ENCODE measurements at regions not wholly inside any gene's neighbourhood (a gene's known extent, or its start where the extent isn't known, plus 50 kb on each side); places are given as distances from the start of the nearest gene placed in this dataset.
A peak's percentile ranks its signal among the peaks of the same experiment; 100 is the strongest.

DNA sequence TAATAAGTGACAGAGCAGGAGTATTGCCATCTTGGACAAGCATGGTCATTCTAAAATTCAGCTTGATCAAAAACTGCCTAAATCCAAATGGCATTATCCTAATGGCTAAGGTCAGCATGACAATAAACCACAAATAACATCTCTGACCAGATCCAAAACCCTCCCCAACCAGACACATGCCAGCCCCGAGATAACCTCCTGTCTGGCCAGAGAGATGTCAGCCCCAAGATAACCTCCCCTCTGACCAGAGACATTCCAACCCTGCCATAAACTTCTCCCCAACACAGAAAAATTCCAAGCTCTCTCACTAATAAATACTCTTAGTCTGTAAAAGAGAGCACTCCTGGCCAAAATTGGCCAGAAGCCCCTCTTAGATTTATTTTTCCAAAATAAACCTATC is 470.5 kb upstream of the UBE2E2 start:
- Histone ChIP-seq H3K79me2 (ENCODE audit: control insufficient read depth, insufficient read depth, low read length, poor library complexity) (no peaks in the 10 kb centered on the region), H4K8ac (ENCODE audit: low read depth, low read length) (no peak overlapping the region), H3K4me2 (ENCODE audit: low read length) (no peak overlapping the region), H2BK12ac (ENCODE audit: low read length) (no peak overlapping the region), H3K4me3 (ENCODE audit: low read depth, low read length) (no peak overlapping the region), H3K4me1 (ENCODE audit: control insufficient read depth in 1 of 2, insufficient read depth in 2 of 2, low read length in 2 of 2) (peaks cover 6 to 10% of the 10 kb centered on the region in 2 experiments), H3K4ac (ENCODE audit: low read depth, low read length) (no peak overlapping the region), H3K79me1 (ENCODE audit: low read length) (peaks cover 15% of the 10 kb centered on the region), H3K14ac (ENCODE audit: low read length) (no peak overlapping the region), H4K91ac (ENCODE audit: low read depth, low read length) (no peak overlapping the region), H3K9ac (ENCODE audit: low read length) (no peak overlapping the region), H3K18ac (ENCODE audit: low read length) (no peak overlapping the region), H2BK120ac (ENCODE audit: insufficient read depth, low read length, poor library complexity) (no peak overlapping the region), H3K27me3 (ENCODE audit: insufficient read depth, low read length) (no peaks in the 10 kb centered on the region), H2BK5ac (ENCODE audit: low read depth, low read length, poor library complexity) (no peak overlapping the region), H4K12ac (ENCODE audit: low read depth, low read length) (no peak overlapping the region), H2AFZ (ENCODE audit: insufficient read depth, low read length, poor library complexity) (no peak overlapping the region), H3K23ac (ENCODE audit: low read length) (no peak overlapping the region), H3K9me3 (ENCODE audit: insufficient read depth, low read depth, low read length) (peaks cover 4% of the 10 kb centered on the region), H2AK5ac (ENCODE audit: low read length) (no peak overlapping the region), H3K27ac (ENCODE audit: low read depth, low read length) (peak overlapping the region; percentile 27), H3K36me3 (ENCODE audit: control insufficient read depth in 1 of 2, insufficient read depth in 2 of 2, low read length in 2 of 2) (no peaks in the 10 kb centered on the region)
- no CpG with 5 or more reads among the region's 1 CpG for WGBS (ENCODE audit: extremely low coverage, insufficient coverage, insufficient read length)
- DNase-seq: no peak

DNA sequence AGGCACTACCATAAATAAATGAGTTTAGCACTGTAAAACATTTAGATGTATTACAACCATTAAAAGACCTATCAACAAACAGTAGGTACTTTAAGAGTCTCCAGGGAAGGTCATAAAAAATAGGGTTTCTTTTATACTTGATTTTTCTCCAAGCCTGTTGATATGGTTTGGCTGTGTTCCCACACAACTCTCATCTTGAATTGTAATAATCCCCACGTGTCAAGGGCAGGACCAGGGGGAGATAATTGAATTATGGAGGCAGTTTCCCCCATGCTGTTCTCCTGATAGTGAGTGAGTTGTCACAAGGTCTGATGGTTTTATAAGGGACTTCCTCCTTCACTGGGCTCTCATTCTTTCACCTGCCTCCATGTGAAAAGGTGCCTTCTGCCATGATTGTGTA is 468.9 kb upstream of the UBE2E2 start:
- H3K79me1 ChIP-seq (ENCODE audit: low read length): peaks cover 15% of the 10 kb centered on the region
- no peak overlapping the region for H3K23ac ChIP-seq (ENCODE audit: low read length)
- no CpG with 5 or more reads among the region's 1 CpG for WGBS (ENCODE audit: extremely low coverage, insufficient coverage, insufficient read length)
- no peak overlapping the region for H3K27ac ChIP-seq (ENCODE audit: low read depth, low read length)
- no peak overlapping the region for H4K12ac ChIP-seq (ENCODE audit: low read depth, low read length)
- H4K8ac ChIP-seq (ENCODE audit: low read depth, low read length): no peak overlapping the region
- H3K4me3 ChIP-seq (ENCODE audit: low read depth, low read length): no peak overlapping the region
- no peak overlapping the region for H2AFZ ChIP-seq (ENCODE audit: insufficient read depth, low read length, poor library complexity)
- no peaks in the 10 kb centered on the region for H3K36me3 ChIP-seq (ENCODE audit: control insufficient read depth in 1 of 2, insufficient read depth in 2 of 2, low read length in 2 of 2)
- peak overlapping the region; percentile 94 for H2BK12ac ChIP-seq (ENCODE audit: low read length)
- no peaks in the 10 kb centered on the region for H3K79me2 ChIP-seq (ENCODE audit: control insufficient read depth, insufficient read depth, low read length, poor library complexity)
- no peak overlapping the region for H3K4ac ChIP-seq (ENCODE audit: low read depth, low read length)
- no peaks in the 10 kb centered on the region for H3K27me3 ChIP-seq (ENCODE audit: insufficient read depth, low read length)
- peak overlapping the region; percentile 83 for H2AK5ac ChIP-seq (ENCODE audit: low read length)
- peaks cover 4% of the 10 kb centered on the region for H3K9me3 ChIP-seq (ENCODE audit: insufficient read depth, low read depth, low read length)
- no peak for DNase-seq
- H3K4me2 ChIP-seq (ENCODE audit: low read length): no peak overlapping the region
- no peak overlapping the region for H3K18ac ChIP-seq (ENCODE audit: low read length)
- peak overlapping the region; percentile 73 for H2BK5ac ChIP-seq (ENCODE audit: low read depth, low read length, poor library complexity)
- H3K9ac ChIP-seq (ENCODE audit: low read length): no peak overlapping the region
- H3K4me1 ChIP-seq (ENCODE audit: control insufficient read depth in 1 of 2, insufficient read depth in 2 of 2, low read length in 2 of 2): peaks cover 6 to 10% of the 10 kb centered on the region in 2 experiments
- peak overlapping the region; percentile 63 for H2BK120ac ChIP-seq (ENCODE audit: insufficient read depth, low read length, poor library complexity)
- H4K91ac ChIP-seq (ENCODE audit: low read depth, low read length): peak overlapping the region; percentile 74
- peak overlapping the region; percentile 85 for H3K14ac ChIP-seq (ENCODE audit: low read length)

GRCh38 chr3:22734756-22735155 is 468.4 kb upstream of the UBE2E2 start:
- no CpG with 5 or more reads among the region's 2 CpGs for WGBS (ENCODE audit: extremely low coverage, insufficient coverage, insufficient read length)

DNA sequence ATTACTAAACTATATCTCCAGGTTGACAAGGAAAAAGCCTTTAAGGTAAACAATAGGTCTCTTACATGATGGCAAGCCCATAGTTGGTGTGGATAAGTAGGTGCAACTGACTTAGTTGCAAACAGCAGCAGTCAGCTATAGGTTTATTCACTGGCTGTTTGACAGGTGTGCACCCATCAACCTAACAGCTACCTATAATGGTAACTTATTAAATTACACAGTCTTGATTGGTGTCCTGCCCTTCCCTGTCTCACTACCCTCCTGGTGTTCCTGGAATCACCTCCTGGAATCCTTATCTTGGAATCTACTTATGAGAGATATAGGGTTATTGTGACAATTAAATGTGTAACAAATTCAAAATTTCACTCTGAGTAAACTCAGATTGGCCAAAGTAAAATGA is 467.8 kb upstream of the UBE2E2 start:
- H2BK12ac ChIP-seq (ENCODE audit: low read length): no peak overlapping the region
- H3K4ac ChIP-seq (ENCODE audit: low read depth, low read length): no peak overlapping the region
- H3K14ac ChIP-seq (ENCODE audit: low read length): no peak overlapping the region
- no peaks in the 10 kb centered on the region for H3K79me2 ChIP-seq (ENCODE audit: control insufficient read depth, insufficient read depth, low read length, poor library complexity)
- no peak overlapping the region for H2AK5ac ChIP-seq (ENCODE audit: low read length)
- DNase-seq: no peak
- H3K4me2 ChIP-seq (ENCODE audit: low read length): no peak overlapping the region
- H3K9me3 ChIP-seq (ENCODE audit: insufficient read depth, low read depth, low read length): peaks cover 4% of the 10 kb centered on the region
- no peak overlapping the region for H3K23ac ChIP-seq (ENCODE audit: low read length)
- no peak overlapping the region for H3K9ac ChIP-seq (ENCODE audit: low read length)
- no peak overlapping the region for H4K91ac ChIP-seq (ENCODE audit: low read depth, low read length)
- H4K8ac ChIP-seq (ENCODE audit: low read depth, low read length): no peak overlapping the region
- no peaks in the 10 kb centered on the region for H3K27me3 ChIP-seq (ENCODE audit: insufficient read depth, low read length)
- peaks cover 6 to 9% of the 10 kb centered on the region in 2 experiments for H3K4me1 ChIP-seq (ENCODE audit: control insufficient read depth in 1 of 2, insufficient read depth in 2 of 2, low read length in 2 of 2)
- no peak overlapping the region for H4K12ac ChIP-seq (ENCODE audit: low read depth, low read length)
- H3K79me1 ChIP-seq (ENCODE audit: low read length): peaks cover 15% of the 10 kb centered on the region
- no peak overlapping the region for H3K18ac ChIP-seq (ENCODE audit: low read length)
- H2BK5ac ChIP-seq (ENCODE audit: low read depth, low read length, poor library complexity): no peak overlapping the region
- no peak overlapping the region for H3K4me3 ChIP-seq (ENCODE audit: low read depth, low read length)
- H3K36me3 ChIP-seq (ENCODE audit: control insufficient read depth in 1 of 2, insufficient read depth in 2 of 2, low read length in 2 of 2): no peaks in the 10 kb centered on the region
- H2AFZ ChIP-seq (ENCODE audit: insufficient read depth, low read length, poor library complexity): no peak overlapping the region
- no peak overlapping the region for H3K27ac ChIP-seq (ENCODE audit: low read depth, low read length)
- H2BK120ac ChIP-seq (ENCODE audit: insufficient read depth, low read length, poor library complexity): no peak overlapping the region

More at GRCh38 chr3:22734756-22735155, 468.4 kb upstream of the UBE2E2 start:
- no peak overlapping the region for H4K8ac ChIP-seq (ENCODE audit: low read depth, low read length)
- peaks cover 4% of the 10 kb centered on the region for H3K9me3 ChIP-seq (ENCODE audit: insufficient read depth, low read depth, low read length)
- no peak overlapping the region for H3K4ac ChIP-seq (ENCODE audit: low read depth, low read length)
- no peak for DNase-seq
- H3K79me2 ChIP-seq (ENCODE audit: control insufficient read depth, insufficient read depth, low read length, poor library complexity): no peaks in the 10 kb centered on the region
- no peak overlapping the region for H3K18ac ChIP-seq (ENCODE audit: low read length)
- no peak overlapping the region for H4K12ac ChIP-seq (ENCODE audit: low read depth, low read length)
- no peak overlapping the region for H4K91ac ChIP-seq (ENCODE audit: low read depth, low read length)
- no peak overlapping the region for H2AFZ ChIP-seq (ENCODE audit: insufficient read depth, low read length, poor library complexity)
- H3K9ac ChIP-seq (ENCODE audit: low read length): no peak overlapping the region
- no peak overlapping the region for H3K23ac ChIP-seq (ENCODE audit: low read length)
- no peak overlapping the region for H2BK5ac ChIP-seq (ENCODE audit: low read depth, low read length, poor library complexity)
- no peak overlapping the region for H3K14ac ChIP-seq (ENCODE audit: low read length)
- H3K27ac ChIP-seq (ENCODE audit: low read depth, low read length): no peak overlapping the region
- no peak overlapping the region for H2AK5ac ChIP-seq (ENCODE audit: low read length)
- H2BK12ac ChIP-seq (ENCODE audit: low read length): no peak overlapping the region
- peaks cover 15% of the 10 kb centered on the region for H3K79me1 ChIP-seq (ENCODE audit: low read length)
- no peak overlapping the region for H3K4me2 ChIP-seq (ENCODE audit: low read length)
- H3K36me3 ChIP-seq (ENCODE audit: control insufficient read depth in 1 of 2, insufficient read depth in 2 of 2, low read length in 2 of 2): no peaks in the 10 kb centered on the region
- no peak overlapping the region for H3K4me3 ChIP-seq (ENCODE audit: low read depth, low read length)
- H2BK120ac ChIP-seq (ENCODE audit: insufficient read depth, low read length, poor library complexity): no peak overlapping the region
- H3K4me1 ChIP-seq (ENCODE audit: control insufficient read depth in 1 of 2, insufficient read depth in 2 of 2, low read length in 2 of 2): peaks cover 6 to 9% of the 10 kb centered on the region in 2 experiments
- no peaks in the 10 kb centered on the region for H3K27me3 ChIP-seq (ENCODE audit: insufficient read depth, low read length)
